HG03469 (cell line): ENCODE measurements at regions not wholly inside any gene's neighbourhood (a gene's known extent, or its start where the extent isn't known, plus 50 kb on each side); places are given as distances from the start of the nearest gene placed in this dataset.

Source experiments
- ATAC-seq: cut with Tn5 transposase; IDR thresholded peaks from one replicate; pipeline ENCODE4 v1.9.1; 2021; ENCODE audit warnings: mild to moderate bottlenecking, moderate library complexity, moderate number of reproducible peaks; ENCODE audit not compliant: unreplicated experiment

DNA sequence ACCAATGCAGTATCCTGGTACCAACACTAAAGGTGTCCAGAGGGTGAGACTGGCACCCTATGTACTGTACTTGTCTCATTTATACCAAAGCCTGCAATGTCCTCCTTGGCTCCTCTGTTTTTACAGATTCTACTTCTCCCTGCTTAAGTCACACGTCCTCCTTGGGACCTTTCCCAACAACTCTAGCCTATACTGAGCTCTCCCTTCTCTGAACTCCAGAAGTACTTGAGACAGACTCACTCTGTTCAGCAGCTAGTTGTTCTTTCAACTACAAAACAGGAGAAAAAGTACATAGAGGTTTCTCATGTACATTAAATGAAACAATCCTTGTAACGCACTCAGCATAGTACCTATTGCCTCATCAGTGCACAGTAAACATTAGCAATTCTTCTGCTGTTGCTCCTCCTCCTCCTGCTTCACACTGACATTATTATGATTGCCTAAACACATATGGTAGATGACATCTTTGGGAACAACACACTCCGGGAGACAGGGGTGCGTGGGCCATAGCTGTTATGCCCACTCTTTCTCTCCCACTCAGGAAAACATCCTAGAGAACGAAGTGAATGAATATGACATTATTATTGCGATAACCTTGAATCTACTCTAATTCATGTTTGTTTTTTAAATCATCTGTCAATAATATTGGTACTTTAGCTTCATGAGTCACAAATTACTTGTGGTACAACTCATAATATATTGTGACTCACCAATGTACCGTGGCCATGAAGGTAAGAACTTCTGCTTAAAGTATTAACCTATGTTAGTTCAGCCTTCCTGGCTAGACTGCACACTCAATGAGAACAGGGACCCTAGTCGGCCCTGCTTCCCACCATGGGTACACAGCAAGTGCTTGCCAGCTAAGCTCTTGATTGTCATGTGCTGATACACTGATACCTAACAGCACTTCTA lies 180.3 kb upstream of the ADRA1B start:
- ATAC-seq = no peak

DNA sequence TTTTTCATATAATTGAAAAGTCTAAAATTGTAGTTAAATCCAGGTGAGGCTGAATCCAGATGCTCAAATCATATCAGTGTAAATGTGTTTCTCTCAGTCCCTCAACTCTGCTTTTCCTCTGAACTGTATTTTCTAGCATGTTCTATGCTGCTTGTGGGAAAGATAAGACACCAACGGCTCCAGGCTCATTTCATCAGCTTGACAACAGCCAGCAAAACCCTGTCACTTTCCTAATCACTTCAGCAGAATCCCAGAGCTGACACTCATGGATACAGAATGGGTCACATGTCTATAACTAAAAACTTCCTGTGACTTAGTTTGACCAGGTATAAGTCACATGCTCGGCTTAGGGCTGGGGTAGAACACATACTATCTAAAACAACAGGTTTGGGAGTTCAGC lies 179.4 kb upstream of the ADRA1B start:
- no peak for ATAC-seq

GRCh38 chr5:159737263-159737662 lies 179.0 kb upstream of the ADRA1B start:
- no peak for ATAC-seq

- ATAC-seq = no peak
Observed at GRCh38 chr5:159741829-159742322, 174.4 kb upstream of the ADRA1B start.

GRCh38 chr5:159743234-159743633 lies 173.0 kb upstream of the ADRA1B start:
- ATAC-seq = no peak

- no peak for ATAC-seq
Observed at GRCh38 chr5:159746707-159747106, 169.6 kb upstream of the ADRA1B start.

DNA sequence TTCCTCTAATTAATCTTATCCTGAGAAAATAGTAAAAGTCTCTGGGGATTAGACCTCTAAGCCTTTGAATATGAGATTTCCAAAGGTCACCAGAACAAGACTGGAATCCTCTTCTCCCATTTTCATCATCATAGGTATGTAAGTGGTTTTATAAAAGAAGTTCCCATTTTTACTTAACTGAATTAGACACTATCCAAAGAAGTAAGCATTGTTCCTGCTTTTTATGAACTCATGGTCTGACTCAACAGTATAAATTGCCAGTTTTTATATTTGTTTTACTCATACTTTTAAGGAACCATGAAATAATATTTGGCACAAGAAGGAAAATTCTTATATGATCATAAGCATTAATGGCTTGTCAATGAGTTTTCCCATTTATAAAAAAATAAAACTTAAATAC lies 167.1 kb upstream of the ADRA1B start:
- no peak for ATAC-seq

DNA sequence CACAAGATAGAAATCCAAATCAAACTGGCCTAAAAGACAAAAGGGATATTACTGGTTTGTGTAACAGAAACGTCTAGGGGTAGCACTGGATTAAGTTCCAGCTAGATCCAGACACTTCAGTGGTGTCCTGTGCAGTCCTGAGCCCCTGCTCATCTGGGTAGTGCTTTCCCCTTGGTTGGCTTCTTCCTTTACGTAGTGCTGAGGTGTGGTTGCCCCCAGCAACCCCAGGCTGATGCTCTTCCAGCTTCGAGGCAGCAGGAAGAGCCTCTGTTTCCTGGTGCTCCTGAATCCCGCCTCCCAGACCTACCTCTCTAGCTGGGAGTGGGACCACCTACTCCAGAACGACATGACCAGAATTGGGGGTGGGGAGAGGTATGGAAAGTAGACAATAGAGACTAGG lies 166.1 kb upstream of the ADRA1B start:
- ATAC-seq = no peak

DNA sequence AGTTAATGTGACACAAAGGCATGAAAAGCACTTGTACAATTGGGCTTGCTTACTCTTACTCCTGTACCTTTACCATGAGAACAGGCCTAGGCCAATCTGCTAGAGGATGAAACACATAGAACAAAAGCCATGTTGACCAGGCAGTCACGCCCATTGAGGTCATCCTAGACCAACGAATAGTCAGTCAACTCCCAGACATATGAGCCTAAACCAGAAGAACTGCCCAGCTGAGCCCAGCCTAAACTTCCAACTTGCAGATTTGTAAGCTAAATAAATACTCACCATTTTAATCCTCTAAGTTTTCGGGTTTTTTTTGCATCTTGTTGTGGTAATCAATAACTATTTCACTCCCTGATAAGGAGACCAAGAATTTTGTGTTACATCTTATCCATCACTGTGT lies 164.8 kb upstream of the ADRA1B start:
- no peak for ATAC-seq

DNA sequence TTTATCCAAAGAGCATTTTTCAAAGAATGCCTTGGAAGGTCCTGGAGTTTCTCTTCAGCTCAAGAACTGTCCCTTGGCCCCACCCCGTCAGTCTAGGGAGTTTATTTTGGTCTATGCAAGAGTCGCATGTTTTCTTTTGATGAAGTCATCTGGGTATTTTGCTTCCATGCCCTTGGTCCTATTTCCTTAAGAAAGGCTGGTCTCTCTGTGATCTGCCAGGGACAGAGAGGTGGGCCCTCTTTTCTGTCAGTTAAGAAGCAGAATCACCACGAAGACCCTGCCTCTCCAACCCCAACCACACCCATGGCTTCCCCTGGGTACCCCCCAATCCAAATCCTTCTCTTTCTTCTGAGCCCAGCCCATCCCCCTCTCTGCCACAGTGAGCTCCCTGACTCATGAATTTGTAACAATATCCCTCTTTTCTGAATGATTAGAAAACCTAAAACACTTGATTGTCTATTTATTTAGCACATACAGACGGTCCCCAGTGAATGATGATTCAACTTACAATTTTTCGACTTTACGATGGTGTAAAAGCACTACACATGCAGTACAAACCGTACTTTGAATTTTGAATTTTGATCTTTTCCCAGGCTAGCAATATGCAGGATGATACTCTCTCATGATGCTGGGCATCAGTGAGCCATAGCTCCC lies 163.5 kb upstream of the ADRA1B start:
- ATAC-seq = no peak

DNA sequence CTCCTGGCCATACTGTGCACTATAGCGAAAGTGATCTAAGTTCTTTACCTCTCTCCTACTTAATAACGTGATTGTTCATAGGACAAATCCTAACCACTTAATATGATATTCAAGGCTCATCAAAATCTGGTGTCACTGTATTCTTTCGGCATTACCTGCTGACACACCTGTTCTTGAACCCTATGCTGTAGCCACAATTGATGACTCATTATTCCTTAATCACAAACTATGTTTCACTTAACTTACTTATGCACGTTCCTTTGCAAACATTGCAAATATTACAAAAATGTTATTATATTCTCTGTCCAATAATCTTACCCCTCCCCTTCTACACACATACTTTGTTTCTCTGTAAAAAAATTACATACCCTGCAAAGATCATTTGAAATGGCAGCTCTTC lies 158.1 kb upstream of the ADRA1B start:
- ATAC-seq = no peak

DNA sequence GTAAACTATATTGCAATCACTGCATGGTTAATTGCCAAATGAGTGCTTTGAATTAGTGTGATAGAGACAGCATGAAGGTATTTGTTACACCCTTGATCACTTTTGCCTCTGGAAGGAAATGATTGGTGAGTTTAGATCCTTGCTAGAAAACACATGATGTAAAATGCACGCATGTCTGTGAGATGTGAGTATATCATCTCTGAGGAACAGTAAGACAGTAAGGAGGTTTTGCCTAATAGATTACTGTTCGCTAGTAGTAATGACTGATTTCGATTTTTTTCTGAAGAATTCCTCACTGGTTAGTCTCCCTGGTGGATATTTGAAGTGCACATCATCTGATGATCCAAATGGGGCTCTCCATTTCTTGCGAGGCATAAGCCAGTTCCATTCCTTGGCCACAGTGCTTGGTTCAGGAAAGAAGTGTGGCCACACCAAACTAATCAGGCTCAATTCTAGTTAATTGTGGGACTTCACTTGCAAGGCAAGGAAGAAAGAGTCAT lies 156.4 kb upstream of the ADRA1B start:
- no peak for ATAC-seq

DNA sequence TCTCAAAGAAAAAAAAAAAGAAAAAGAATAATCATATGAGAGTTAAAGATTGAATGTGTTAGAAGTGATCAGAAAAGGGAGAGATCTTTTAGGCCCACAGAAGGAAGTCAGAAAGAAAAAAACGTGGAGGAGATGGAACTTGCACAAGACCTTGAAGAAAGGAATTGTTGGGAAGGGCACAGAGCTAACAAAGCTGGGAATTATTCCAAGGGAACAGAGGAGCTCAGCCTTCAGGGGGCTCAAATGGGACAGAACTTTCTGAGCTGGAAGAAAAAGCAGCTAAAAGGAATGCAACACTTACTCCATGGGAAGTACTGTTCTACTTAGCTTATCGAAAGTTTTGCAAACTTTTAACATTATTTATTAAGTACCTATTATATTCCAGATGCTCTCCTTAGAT lies 153.4 kb upstream of the ADRA1B start:
- ATAC-seq = no peak

- no peak for ATAC-seq
Observed at GRCh38 chr5:159763562-159763961, 152.7 kb upstream of the ADRA1B start.

DNA sequence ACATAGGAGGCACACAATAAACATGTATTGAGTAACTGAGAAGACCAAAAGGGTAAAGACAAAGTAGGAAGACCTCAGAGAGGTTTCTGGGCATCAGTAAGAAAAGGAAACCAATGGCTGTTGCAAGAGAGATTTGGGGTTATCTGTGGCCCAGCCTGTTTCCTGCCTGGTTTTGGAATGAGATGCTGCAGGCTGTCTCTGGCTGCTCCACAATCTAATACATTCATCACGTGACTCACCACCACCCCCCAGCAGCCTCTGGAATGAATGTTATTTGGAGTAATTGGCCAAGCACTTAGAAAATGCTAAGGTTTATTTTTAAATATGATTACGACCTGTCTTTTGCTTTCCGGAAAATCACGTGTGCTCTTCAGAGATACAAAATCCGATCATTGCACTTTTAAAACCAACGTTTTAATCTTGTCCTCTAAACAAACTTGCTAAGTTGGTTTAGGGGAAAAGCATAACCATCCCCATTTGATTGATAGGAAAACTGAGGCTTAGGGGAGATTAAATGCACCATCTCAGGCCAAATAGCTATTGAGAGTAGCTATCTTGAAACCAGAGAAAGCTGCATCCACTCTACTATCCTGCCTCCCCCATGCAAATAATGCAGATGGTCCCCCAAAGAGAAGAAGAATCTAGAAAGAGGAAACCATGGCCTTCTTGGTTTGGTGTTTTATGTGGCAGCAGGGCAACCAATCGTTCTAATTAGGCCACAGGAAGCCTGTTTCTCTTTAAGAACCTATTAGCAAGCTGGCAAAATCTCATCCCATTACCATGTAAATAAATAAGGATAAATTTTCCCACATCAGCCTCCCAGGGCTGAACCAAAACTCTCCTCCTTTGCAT lies 151.8 kb upstream of the ADRA1B start:
- ATAC-seq = no peak

DNA sequence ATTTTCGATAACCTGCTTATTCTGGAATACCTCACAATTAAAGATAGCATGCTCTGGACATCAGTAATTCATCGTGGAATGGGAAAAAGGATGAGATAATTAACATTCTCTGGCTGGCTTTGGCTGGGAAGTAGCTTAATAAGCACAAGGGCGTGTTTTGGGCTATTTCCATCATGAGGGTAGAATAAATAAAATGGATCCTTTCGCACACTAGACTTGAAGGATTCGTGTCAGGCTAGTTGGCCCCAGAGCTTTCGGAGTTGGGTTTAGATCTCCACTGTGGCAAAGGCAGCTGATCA lies 151.2 kb upstream of the ADRA1B start:
- no peak for ATAC-seq

GRCh38 chr5:159765760-159766517 lies 150.3 kb upstream of the ADRA1B start:
- no peak for ATAC-seq

GRCh38 chr5:159768243-159768642 lies 148.0 kb upstream of the ADRA1B start:
- ATAC-seq = no peak

DNA sequence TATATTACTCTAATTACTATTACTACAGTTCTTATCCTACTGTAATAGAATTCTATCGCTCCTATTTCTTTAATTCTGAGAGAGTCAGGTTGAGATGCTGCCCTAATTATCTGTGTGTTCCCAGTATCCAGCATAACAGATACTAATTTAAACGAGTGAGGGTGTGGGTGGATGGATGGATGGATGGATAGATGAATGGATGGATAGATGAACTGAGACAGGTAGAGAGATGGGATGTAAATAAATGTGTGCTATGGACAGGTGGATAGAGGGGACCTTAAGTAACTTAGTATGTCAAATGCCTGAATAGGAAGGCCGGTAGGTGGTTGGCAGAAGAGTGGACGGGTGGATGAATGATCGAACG lies 143.6 kb upstream of the ADRA1B start:
- no peak for ATAC-seq

DNA sequence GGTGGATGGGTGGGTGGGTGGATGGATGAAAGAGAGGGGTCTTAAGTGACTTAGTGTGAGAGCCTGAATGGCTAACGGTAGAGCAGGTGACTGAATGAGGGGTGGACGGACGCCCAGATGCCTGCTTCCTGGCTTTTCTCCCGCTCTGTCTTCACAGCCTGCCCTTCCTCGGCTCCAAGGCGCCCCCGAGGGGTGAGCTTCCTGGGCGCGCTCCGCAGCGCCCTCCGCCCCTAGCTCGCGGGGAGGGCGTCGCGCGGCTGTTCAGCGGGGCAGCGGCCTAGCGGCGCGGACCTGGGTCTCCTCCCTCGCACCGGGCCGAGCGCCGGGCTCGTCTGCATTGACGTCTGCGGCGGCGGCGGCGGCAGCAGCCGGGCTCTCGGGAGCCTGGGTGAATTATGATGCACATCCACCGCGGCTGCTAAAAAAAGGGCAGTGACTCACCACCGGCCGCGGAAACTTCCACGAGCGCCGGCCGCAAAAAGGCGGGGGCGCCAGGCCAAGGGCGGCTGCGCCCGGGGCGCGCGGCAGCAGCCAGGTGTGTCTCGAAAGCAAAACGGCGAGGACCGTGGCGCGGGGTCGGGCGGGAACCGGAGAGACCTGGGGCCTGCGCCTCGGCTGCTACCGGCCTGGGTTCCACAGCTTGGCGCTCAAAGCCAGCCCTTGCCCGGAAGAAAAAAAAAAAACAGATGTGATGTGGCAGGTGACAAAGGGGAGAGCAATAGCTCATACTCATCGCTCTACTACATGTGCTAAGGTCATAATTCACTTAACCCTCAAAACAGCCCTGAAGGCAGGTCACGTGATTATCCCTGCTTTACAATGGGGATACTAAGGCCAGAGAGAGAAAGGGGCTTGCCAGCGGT lies 143.0 kb upstream of the ADRA1B start:
- peak; percentile 73 for ATAC-seq
